SK-N-SH (cell line): ENCODE measurements at regions not wholly inside any gene's neighbourhood (a gene's known extent, or its start where the extent isn't known, plus 50 kb on each side); places are given as distances from the start of the nearest gene placed in this dataset.

Experiments
- CTCF ChIA-PET: fragments of 300-600, 350-600 bp; formaldehyde crosslinking; extraction: SDS; loops from one replicate; lab custom pipeline; 2021; lab: Yijun Ruan, JAX
- POLR2A ChIA-PET: fragments of 350-600 bp; sonication (Branson Sonifier 250); formaldehyde crosslinking; extraction: SDS; loops from one replicate; lab custom pipeline; 2020; ENCODE audit warnings: antibody characterized with exemption, inconsistent platforms; lab: Yijun Ruan, JAX
- DNase-seq: peaks from one replicate; pipeline ENCODE4 v3.0.0; 2012
- H2AFZ ChIP-seq: fragments of 200-600 bp; sonication (generic); 2 replicates; pipeline ENCODE4 v1.8.1; 2016; ENCODE audit warnings: antibody characterized with exemption, mild to moderate bottlenecking, low read depth
- H3F3A ChIP-seq: fragments of 200-600 bp; sonication (generic); replicated peaks from 2 replicates; pipeline ENCODE3; 2016; ENCODE audit warnings: antibody characterized with exemption, mild to moderate bottlenecking; ENCODE audit not compliant: insufficient read depth
- H3K27ac ChIP-seq, 2 experiments: fragments of 200-500 bp in 1 of 2; fragments of 200-600 bp in 1 of 2; sonication (Bioruptor generic) in 1 of 2; sonication (generic), shearing (Covaris generic) in 1 of 2; 2 replicates each; pipeline versions ENCODE4 v1.5.1 to v1.6.1; 2014 to 2016; ENCODE audit warnings: low read depth in 2 of 2, inconsistent platforms in 1 of 2, low read length in 1 of 2, mild to moderate bottlenecking in 1 of 2, mixed read lengths in 1 of 2
- H3K27me3 ChIP-seq: fragments of 200-600 bp; sonication (generic), shearing (Covaris generic); 2 replicates; pipeline ENCODE4 v1.6.1; 2016; ENCODE audit warnings: mixed run types; ENCODE audit not compliant: insufficient read depth
- H3K36me3 ChIP-seq, 2 experiments: fragments of 200-500 bp in 1 of 2; fragments of 200-600 bp in 1 of 2; sonication (Bioruptor generic) in 1 of 2; sonication (generic) in 1 of 2; replicated peaks in 1 of 2; 2 replicates each; pipeline versions ENCODE3 to v1.5.1; 2014 to 2016; ENCODE audit warnings: low read length in 1 of 2, mild to moderate bottlenecking in 1 of 2; ENCODE audit not compliant: insufficient read depth in 2 of 2, control insufficient read depth in 1 of 2
- H3K4me1 ChIP-seq, 2 experiments: fragments of 200-500 bp in 1 of 2; fragments of 200-600 bp in 1 of 2; sonication (Bioruptor generic) in 1 of 2; sonication (generic), shearing (Covaris generic) in 1 of 2; 2 replicates each; pipeline versions ENCODE4 v1.5.1 to v1.6.1; 2014 to 2016; ENCODE audit warnings: low read depth in 1 of 2, low read length in 1 of 2, mixed run types in 1 of 2; ENCODE audit not compliant: insufficient read depth in 2 of 2, control insufficient read depth in 1 of 2
- H3K4me2 ChIP-seq: fragments of 200-600 bp; sonication (generic), shearing (Covaris generic); 2 replicates; pipeline ENCODE4 v1.6.1; 2017; ENCODE audit warnings: mixed run types
- H3K4me3 ChIP-seq, 2 experiments: fragments of 200-500 bp in 1 of 2; fragments of 200-600 bp in 1 of 2; sonication (Bioruptor generic) in 1 of 2; sonication (generic), shearing (Covaris generic) in 1 of 2; 2 replicates each; pipeline versions ENCODE4 v1.5.1 to v1.8.1; 2014 to 2016; ENCODE audit warnings: low read depth in 2 of 2, inconsistent platforms in 1 of 2, low read length in 1 of 2, mild to moderate bottlenecking in 1 of 2, mixed read lengths in 1 of 2, moderate library complexity in 1 of 2
- H3K79me2 ChIP-seq: fragments of 200-600 bp; sonication (generic); 2 replicates; pipeline ENCODE4 v1.8.1; 2017; ENCODE audit warnings: mild to moderate bottlenecking; ENCODE audit not compliant: insufficient read depth
- H3K9ac ChIP-seq: fragments of 200-600 bp; sonication (generic); 2 replicates; pipeline ENCODE4 v1.6.1; 2017; ENCODE audit warnings: mixed run types
- H3K9me2 ChIP-seq: fragments of 200-600 bp; sonication (generic); 2 replicates; pipeline ENCODE4 v1.6.1; 2017; ENCODE audit warnings: mixed run types
- H3K9me3 ChIP-seq: fragments of 200-600 bp; sonication (generic); 2 replicates; pipeline ENCODE4 v1.6.1; 2017; ENCODE audit warnings: mixed run types, mild to moderate bottlenecking, moderate library complexity
- H4K20me1 ChIP-seq: fragments of 200-600 bp; sonication (generic); 2 replicates; pipeline ENCODE4 v1.6.1; 2017; ENCODE audit warnings: mild to moderate bottlenecking, mixed run types; ENCODE audit not compliant: insufficient read depth
- ELF1 ChIP-seq: IDR thresholded peaks from 2 replicates; pipeline ENCODE4 v1.4.0; 2012
- EZH2phosphoT487 ChIP-seq: fragments of 200-600 bp; sonication (generic); IDR thresholded peaks from 2 replicates; pipeline ENCODE4 v1.6.1; 2017; ENCODE audit warnings: low read depth, mixed run types, mild to moderate bottlenecking, antibody characterized with exemption, moderate library complexity, borderline replicate concordance
- FOXM1 ChIP-seq: IDR thresholded peaks from 2 replicates; pipeline ENCODE4 v1.4.0; 2012; ENCODE audit warnings: low read depth, mild to moderate bottlenecking
- IRF3 ChIP-seq: fragments of 150-350 bp; IDR thresholded peaks from 2 replicates; pipeline ENCODE4 v1.6.1; 2016; ENCODE audit warnings: mild to moderate bottlenecking, low read depth, low read length
- JUND ChIP-seq: IDR thresholded peaks from 2 replicates; pipeline ENCODE4 v1.4.0; 2012
- MAX ChIP-seq: IDR thresholded peaks from 2 replicates; pipeline ENCODE4 v1.4.0; 2012; ENCODE audit warnings: low read depth
- RXRA ChIP-seq: IDR thresholded peaks from 2 replicates; pipeline ENCODE4 v1.4.0; 2012; ENCODE audit warnings: low read depth, mild to moderate bottlenecking, borderline replicate concordance
- SIN3A ChIP-seq: IDR thresholded peaks from 2 replicates; pipeline ENCODE4 v1.6.1; 2012; ENCODE audit warnings: low read depth, mild to moderate bottlenecking, low read length, moderate library complexity, borderline replicate concordance
- TCF12 ChIP-seq: IDR thresholded peaks from 2 replicates; pipeline ENCODE4 v1.4.0; 2012
- TEAD4 ChIP-seq: IDR thresholded peaks from 2 replicates; pipeline ENCODE4 v1.4.0; 2012; ENCODE audit warnings: mild to moderate bottlenecking, borderline replicate concordance; ENCODE audit not compliant: insufficient read depth
- YY1 ChIP-seq: IDR thresholded peaks from 2 replicates; pipeline ENCODE4 v1.4.0; 2012; ENCODE audit warnings: low read depth, mild to moderate bottlenecking
- WGBS: methylation state at CpG from one replicate; pipeline ENCODE4 v1.1.6; 2017; ENCODE audit warnings: low lambda C conversion rate; 5-methylcytosine and 5-hydroxymethylcytosine counted together
- TF ChIP-seq, protein P1 (sequence below): IDR thresholded peaks from 2 replicates; pipeline ENCODE4 v1.4.0; 2012; ENCODE audit warnings: low read depth, borderline replicate concordance
- TF ChIP-seq, protein P2 (sequence below): IDR thresholded peaks from 2 replicates; pipeline ENCODE4; 2012

DNA sequence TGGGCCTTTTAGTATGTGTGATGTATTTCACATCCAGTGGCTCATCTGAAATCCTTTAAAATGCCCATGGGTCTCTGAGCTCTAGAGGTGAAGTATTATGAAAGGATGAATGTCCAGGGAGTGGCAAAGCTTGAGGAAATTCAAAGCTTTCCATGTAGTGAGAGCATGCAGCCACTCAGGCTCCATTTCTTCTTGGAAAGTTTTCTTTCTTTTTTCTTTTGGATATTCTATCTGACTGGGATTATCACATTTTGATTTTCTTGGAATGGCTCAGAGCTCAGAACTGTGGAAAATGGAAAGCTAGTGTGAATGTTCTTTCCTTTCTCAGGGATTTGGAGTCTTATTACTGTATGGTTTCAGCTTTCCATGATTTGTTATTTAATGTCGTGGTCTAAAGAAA lies 397.4 kb downstream of the CD109 start:
- CTCF ChIA-PET, result interaction anchor here (5.0 kb wide), 1 partner anchor 1115 kb away, joined by 95 read pairs; the partner anchor contains the start of gene COL12A1
- 0% methylated on average over 1 of the region's 1 CpG for WGBS

GRCh38 chr6:74091794-74092157 lies 395.8 kb downstream of the CD109 start:
- Histone ChIP-seq H3K9ac (no peak overlapping the region), H3K4me2 (no peak overlapping the region), H3K9me3 (no peaks in the 10 kb centered on the region), H4K20me1 (no peaks in the 10 kb centered on the region), H3K27ac (no peak overlapping the region), H3K4me1 (no peaks in the 10 kb centered on the region), H2AFZ (no peak overlapping the region), H3K27me3 (no peaks in the 10 kb centered on the region), H3K9me2 (no peaks in the 10 kb centered on the region), H3K4me3 (no peak overlapping the region; a peak in 1 of 4 replicates), H3F3A (no peaks in the 10 kb centered on the region), H3K36me3 (no peaks in the 10 kb centered on the region), H3K79me2 (no peaks in the 10 kb centered on the region)
- no peak for TF ChIP-seq JUND
- no peak for TF ChIP-seq IRF3
- DNase-seq, result no peak
- ChIA-PET CTCF (interaction anchor here (0.5 to 5.0 kb wide), 22 partner anchors 9 to 1123 kb away, joined by 3 to 95 read pairs (median 4); partner anchors contain the start of gene COL12A1), POLR2A (no interaction called here)
- WGBS, result 3% methylated on average over 5 of the region's 5 CpGs

More for the DNA sequence above, 397.4 kb downstream of the CD109 start:
- Histone ChIP-seq H3K9me2 (no peaks in the 10 kb centered on the region), H3K79me2 (no peaks in the 10 kb centered on the region), H3K9me3 (no peaks in the 10 kb centered on the region), H3K36me3 (no peaks in the 10 kb centered on the region), H3K4me1 (no peaks in the 10 kb centered on the region), H3K9ac (no peak overlapping the region), H3K27ac (no peak overlapping the region), H3K4me3 (no peak overlapping the region), H4K20me1 (no peaks in the 10 kb centered on the region), H3K27me3 (no peaks in the 10 kb centered on the region), H3K4me2 (no peak overlapping the region), H3F3A (no peaks in the 10 kb centered on the region), H2AFZ (no peak overlapping the region)
- TF ChIP-seq FOXM1 (no peak), RXRA (no peak), ELF1 (no peak), SIN3A (no peak), TEAD4 (no peak), MAX (no peak), TCF12 (no peak), YY1 (no peak), EZH2phosphoT487 (no peak)
- TF ChIP-seq, protein P1, sequence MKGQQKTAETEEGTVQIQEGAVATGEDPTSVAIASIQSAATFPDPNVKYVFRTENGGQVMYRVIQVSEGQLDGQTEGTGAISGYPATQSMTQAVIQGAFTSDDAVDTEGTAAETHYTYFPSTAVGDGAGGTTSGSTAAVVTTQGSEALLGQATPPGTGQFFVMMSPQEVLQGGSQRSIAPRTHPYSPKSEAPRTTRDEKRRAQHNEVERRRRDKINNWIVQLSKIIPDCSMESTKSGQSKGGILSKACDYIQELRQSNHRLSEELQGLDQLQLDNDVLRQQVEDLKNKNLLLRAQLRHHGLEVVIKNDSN, result no peak
- TF ChIP-seq, protein P2, sequence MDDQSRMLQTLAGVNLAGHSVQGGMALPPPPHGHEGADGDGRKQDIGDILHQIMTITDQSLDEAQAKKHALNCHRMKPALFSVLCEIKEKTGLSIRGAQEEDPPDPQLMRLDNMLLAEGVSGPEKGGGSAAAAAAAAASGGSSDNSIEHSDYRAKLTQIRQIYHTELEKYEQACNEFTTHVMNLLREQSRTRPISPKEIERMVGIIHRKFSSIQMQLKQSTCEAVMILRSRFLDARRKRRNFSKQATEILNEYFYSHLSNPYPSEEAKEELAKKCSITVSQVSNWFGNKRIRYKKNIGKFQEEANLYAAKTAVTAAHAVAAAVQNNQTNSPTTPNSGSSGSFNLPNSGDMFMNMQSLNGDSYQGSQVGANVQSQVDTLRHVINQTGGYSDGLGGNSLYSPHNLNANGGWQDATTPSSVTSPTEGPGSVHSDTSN, result no peak
- DNase-seq, result no peak
- POLR2A ChIA-PET, result no interaction called here
